Stimulated activated naive B cell treated with anti-CD40 and anti-IgM and Interleukin-4, amounts not matched to agents 10 μg/mL and 1 μg/mL and 100 μg/mL, for 72 hours (primary cell): ENCODE measurements at regions not wholly inside any gene's neighbourhood (a gene's known extent, or its start where the extent isn't known, plus 50 kb on each side); places are given as distances from the start of the nearest gene placed in this dataset.

Source experiments
- ATAC-seq, 2 donors: fragments of 150-1000 bp; cut with Tn5 transposase; replicated peaks; 2 replicates each; pipeline ENCODE4 v1.10.0; 2021; ENCODE audit warnings: moderate library complexity in 1 of 2
- DNase-seq: peaks from one replicate; pipeline ENCODE4 v3.0.0; 2021
- H3K27ac Mint-ChIP-seq: one replicate; pipeline ENCODE4 v1.8.0; 2022; ENCODE audit warnings: mild to moderate bottlenecking, mixed read lengths
- H3K27me3 Mint-ChIP-seq, 2 donors: one replicate each; pipeline ENCODE4 v1.8.0; 2022; ENCODE audit warnings: mixed read lengths in 2 of 2
- H3K36me3 Mint-ChIP-seq, 2 donors: one replicate each; pipeline ENCODE4 v1.8.0; 2022; ENCODE audit warnings: mixed read lengths in 2 of 2, mild to moderate bottlenecking in 1 of 2
- H3K4me1 Mint-ChIP-seq, 2 donors: one replicate each; pipeline ENCODE4 v1.8.0; 2022; ENCODE audit warnings: mixed read lengths in 2 of 2, mild to moderate bottlenecking in 1 of 2
- H3K4me3 Mint-ChIP-seq, 2 donors: one replicate each; pipeline ENCODE4 v1.8.0; 2022; ENCODE audit warnings: mild to moderate bottlenecking in 2 of 2, mixed read lengths in 2 of 2, moderate library complexity in 1 of 2
- H3K9me3 Mint-ChIP-seq, 2 donors: one replicate each; pipeline ENCODE4 v1.8.0; 2022; ENCODE audit warnings: mixed read lengths in 2 of 2, mild to moderate bottlenecking in 1 of 2

DNA sequence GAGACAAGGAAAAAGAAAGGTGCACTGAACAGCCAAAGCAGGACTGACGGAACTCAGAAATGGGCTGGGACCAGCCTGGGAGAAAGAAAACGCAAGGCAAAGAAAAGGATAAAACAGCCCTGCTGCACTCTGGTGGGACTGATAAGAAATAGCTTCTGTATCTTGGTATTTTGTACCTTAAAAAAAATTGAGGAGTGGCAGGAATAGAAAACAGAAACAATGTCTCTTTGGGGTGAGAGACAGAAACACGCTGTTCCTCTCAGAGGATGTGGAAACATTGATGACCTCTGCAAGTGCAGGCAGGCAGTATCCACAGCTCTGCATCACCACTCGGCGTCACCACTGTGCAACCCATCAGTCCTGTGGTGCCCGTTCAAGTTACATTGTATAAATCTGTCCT is 152.5 kb upstream of the SPRY1 start:
- H3K4me3 Mint-ChIP-seq = no peak overlapping the region
- H3K36me3 Mint-ChIP-seq = peaks cover 1 to 5% of the 10 kb centered on the region in 2 donors
- DNase-seq (no peak), ATAC-seq (peak; percentile 78 to 79)
- no peak overlapping the region for H3K27ac Mint-ChIP-seq
- H3K9me3 Mint-ChIP-seq = peaks cover 3 to 5% of the 10 kb centered on the region in 2 donors
- peaks cover 14 to 30% of the 10 kb centered on the region in 2 donors for H3K4me1 Mint-ChIP-seq
- H3K27me3 Mint-ChIP-seq = no peaks in the 10 kb centered on the region

DNA sequence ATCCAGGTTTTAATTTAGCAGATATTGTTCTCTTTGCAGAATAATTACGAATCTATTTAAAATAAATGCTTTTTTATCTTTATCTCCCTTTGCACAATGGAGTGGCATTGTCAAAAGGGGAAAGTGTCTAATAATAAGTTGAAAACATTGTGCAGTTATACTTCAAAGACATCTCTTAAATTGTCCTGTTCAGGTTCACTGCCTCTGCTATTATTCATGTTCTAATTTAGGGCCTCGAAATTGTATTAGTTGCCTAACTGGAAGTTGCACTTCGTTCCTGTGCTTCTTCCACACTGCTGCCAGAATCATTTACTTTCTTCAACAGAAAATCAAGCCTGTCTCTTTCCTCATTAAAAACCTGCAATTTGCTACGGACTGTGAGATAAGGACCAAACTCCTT is 150.5 kb upstream of the SPRY1 start:
- Mint-ChIP-seq H3K27me3 (no peaks in the 10 kb centered on the region), H3K9me3 (peaks cover 0 to 3% of the 10 kb centered on the region in 2 donors), H3K4me3 (no peak overlapping the region), H3K27ac (no peak overlapping the region), H3K4me1 (peaks cover 14 to 30% of the 10 kb centered on the region in 2 donors), H3K36me3 (peaks cover 1 to 5% of the 10 kb centered on the region in 2 donors)
- DNase-seq (no peak), ATAC-seq (peak; percentile 38 to 55)

DNA sequence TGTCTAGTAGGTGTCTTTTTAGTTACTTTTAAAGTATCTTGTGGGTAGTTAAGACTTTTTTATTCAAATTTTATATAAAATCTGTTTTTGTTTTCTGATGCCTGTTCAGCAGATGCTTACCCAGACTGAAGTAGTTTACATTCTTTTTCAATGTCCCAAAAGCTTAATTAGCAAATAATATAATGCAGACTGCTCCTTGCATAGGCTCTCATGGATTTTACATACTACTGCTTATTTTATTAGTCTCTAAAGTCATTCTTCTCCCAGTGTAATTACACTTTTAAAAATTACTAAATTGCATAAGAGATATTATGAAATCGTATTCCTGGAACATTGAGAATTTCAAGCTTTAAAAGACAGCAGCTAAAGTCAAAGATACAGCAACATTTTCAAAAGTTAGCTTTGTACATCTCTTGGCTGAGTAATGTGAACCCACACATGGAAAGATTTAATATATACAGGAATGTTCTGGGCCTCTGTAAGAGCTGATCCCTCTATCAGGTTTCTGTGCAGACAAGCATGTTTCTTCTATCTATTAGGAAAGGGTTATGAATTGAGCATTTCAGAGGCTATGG is 148.4 kb upstream of the SPRY1 start:
- peaks cover 14 to 30% of the 10 kb centered on the region in 2 donors for H3K4me1 Mint-ChIP-seq
- H3K4me3 Mint-ChIP-seq = no peak overlapping the region
- no peaks in the 10 kb centered on the region for H3K27me3 Mint-ChIP-seq
- no peaks in the 10 kb centered on the region for H3K9me3 Mint-ChIP-seq
- DNase-seq (no peak), ATAC-seq (no peak)
- H3K36me3 Mint-ChIP-seq = peaks cover 0 to 1% of the 10 kb centered on the region in 2 donors
- no peak overlapping the region for H3K27ac Mint-ChIP-seq

DNA sequence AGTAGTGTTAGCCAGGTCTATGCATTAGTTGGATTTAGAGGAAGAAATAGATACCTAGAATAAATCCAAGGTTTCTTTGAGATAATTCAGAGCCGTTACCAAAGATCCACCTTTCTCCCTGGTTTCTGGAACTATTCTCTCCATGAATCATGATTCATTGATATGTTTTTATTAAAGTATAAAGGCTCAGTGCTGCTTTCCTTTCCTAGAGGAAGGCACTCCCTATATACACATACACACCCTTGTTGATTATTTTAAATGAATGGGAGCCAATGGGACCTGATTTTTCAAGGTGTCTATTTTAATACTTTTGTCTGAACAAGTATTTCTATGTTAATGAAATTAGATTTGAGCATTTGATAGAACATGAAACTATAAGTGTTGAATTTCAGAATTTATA is 146.8 kb upstream of the SPRY1 start:
- ATAC-seq (no peak), DNase-seq (no peak)
- H3K4me3 Mint-ChIP-seq = no peak overlapping the region
- H3K9me3 Mint-ChIP-seq = no peaks in the 10 kb centered on the region
- H3K27ac Mint-ChIP-seq = no peak overlapping the region
- H3K4me1 Mint-ChIP-seq = peaks cover 7 to 18% of the 10 kb centered on the region in 2 donors
- no peaks in the 10 kb centered on the region for H3K27me3 Mint-ChIP-seq
- peaks cover 0 to 1% of the 10 kb centered on the region in 2 donors for H3K36me3 Mint-ChIP-seq

DNA sequence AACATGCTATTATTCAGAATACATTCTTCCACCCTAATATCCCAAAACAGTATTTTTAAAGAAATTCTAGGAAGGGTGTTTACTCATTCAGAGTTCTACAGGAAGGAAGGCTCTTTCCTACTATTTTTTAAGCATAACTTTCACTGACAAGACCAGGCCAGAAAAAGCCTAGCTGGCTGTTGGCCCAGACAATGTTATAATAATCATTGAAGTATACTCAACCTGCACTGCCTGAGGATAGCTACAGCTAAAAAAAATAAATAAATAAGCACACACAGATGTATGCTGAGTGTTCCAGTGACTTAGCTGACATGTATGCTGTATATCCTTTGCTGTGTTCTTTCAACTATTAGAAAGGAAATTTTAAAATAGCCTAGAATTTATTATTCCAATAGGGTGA is 145.8 kb upstream of the SPRY1 start:
- no peak overlapping the region for H3K4me3 Mint-ChIP-seq
- H3K27ac Mint-ChIP-seq = no peak overlapping the region
- DNase-seq (no peak), ATAC-seq (no peak)
- H3K27me3 Mint-ChIP-seq = no peaks in the 10 kb centered on the region
- H3K36me3 Mint-ChIP-seq = peaks cover under 1 to 1% of the 10 kb centered on the region in 2 donors
- no peaks in the 10 kb centered on the region for H3K9me3 Mint-ChIP-seq
- peaks cover 6 to 11% of the 10 kb centered on the region in 2 donors for H3K4me1 Mint-ChIP-seq

DNA sequence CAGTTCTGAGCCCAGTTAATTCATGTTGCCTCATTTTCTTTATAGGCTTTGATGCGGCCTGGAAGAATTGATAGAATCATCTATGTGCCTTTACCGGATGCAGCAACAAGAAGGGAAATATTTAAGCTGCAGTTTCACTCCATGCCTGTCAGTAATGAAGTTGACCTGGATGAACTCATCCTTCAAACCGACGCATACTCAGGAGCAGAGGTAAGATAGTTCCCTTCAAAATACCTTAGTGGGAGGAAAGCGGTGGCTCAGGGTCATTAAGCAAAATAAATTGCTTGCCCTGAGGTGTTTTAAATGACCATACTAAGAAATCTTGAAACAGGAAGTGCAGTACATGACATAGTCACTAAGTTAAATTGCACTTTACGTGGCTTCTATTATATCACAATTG is 140.6 kb upstream of the SPRY1 start:
- Mint-ChIP-seq H3K4me1 (peaks cover 19 to 27% of the 10 kb centered on the region in 2 donors), H3K9me3 (no peaks in the 10 kb centered on the region), H3K27me3 (no peaks in the 10 kb centered on the region), H3K4me3 (no peak overlapping the region), H3K27ac (no peak overlapping the region), H3K36me3 (peaks cover 10 to 16% of the 10 kb centered on the region in 2 donors)
- DNase-seq (no peak), ATAC-seq (no peak)

DNA sequence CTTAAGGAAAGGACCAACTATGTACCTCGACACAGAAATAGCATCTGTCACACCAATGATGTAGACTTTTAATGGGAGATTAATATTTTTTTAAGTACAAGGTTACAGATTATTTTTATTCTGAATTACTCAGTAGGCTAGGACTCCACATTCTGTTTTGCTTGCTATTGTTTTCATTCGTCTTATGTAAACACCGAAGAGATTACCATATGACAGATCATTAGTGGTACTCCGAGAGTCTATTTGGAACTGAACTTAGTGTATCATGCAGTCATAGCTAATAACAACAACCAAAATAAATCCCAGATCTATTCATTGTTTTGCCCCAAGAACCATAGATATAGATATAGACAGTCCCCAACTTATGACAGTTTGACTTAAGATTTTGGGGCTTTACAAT is 139.7 kb upstream of the SPRY1 start:
- ATAC-seq (no peak), DNase-seq (no peak)
- Mint-ChIP-seq H3K4me3 (no peak overlapping the region), H3K9me3 (no peaks in the 10 kb centered on the region), H3K27me3 (no peaks in the 10 kb centered on the region), H3K4me1 (peaks cover 20 to 27% of the 10 kb centered on the region in 2 donors), H3K27ac (no peak overlapping the region), H3K36me3 (peaks cover 13 to 24% of the 10 kb centered on the region in 2 donors)

DNA sequence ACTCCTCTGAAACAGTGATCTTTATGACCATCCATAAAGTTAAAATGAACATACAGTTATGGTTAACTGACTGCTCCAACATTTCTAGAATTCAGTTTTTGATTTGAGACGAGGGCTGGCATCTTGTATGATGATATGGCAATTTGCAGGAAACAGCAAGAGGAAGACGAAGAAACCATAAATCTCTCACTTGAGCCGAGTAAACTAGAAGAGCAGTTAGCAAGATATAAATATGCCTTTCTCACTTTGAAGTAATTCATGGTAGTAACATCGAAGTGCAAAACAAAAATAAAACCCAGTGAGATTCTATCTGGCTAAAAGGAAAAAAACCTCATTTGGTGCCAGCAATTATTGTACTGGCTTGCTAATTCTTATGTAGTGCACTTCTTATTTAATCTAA is 139.0 kb upstream of the SPRY1 start:
- ATAC-seq (no peak), DNase-seq (no peak)
- H3K4me1 Mint-ChIP-seq = peaks cover 20 to 27% of the 10 kb centered on the region in 2 donors
- no peaks in the 10 kb centered on the region for H3K27me3 Mint-ChIP-seq
- H3K27ac Mint-ChIP-seq = no peak overlapping the region
- H3K36me3 Mint-ChIP-seq = peaks cover 13 to 25% of the 10 kb centered on the region in 2 donors
- H3K9me3 Mint-ChIP-seq = no peaks in the 10 kb centered on the region
- H3K4me3 Mint-ChIP-seq = no peak overlapping the region

DNA sequence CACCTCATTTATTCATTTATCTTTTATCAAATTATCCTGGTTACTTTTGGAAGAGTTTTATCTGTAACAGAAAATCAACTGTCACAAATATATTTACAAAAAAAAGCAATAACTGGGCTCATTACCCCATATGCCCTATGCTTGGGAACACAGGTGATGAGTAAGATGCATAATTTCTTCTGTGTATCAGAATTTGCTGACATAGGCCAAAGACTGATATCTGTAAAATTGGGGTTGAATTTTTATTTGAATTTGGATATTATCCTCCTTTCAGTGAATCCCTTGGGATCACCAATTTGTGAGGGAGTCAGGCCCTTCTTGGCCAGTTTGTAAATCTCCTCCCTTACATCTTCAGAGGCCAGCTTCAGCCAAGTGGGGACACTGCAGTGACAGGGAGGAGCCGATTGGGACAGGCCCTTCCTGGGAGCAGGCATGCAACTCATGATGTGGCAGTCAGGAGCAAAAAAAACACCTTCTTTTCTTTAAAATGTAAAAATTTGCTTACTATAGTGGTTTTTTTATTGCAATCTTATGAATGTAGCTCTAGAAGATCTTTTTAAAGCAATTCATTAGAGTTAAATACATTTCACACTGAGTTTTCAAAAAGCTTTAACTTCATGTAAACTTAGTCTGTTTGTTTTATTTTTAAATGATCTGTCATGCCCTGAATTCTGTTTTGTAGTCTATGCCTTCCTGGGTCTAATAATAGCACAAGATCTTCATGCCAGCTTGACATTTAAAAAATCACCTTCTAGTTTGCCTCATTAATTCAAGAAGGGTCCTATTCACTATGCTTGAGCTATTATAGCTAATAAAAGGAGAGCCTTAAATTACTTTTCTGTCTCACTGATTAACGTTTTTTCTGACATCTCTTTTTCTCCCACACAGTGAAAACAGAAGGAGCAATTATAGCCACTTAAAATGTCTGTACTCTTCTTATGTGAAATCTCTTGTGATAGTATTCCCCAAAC is 136.6 kb upstream of the SPRY1 start:
- Mint-ChIP-seq H3K36me3 (peaks cover 13 to 38% of the 10 kb centered on the region in 2 donors), H3K4me3 (no peak overlapping the region), H3K9me3 (no peaks in the 10 kb centered on the region), H3K27me3 (no peaks in the 10 kb centered on the region), H3K4me1 (peaks cover 20 to 27% of the 10 kb centered on the region in 2 donors), H3K27ac (no peak overlapping the region)
- ATAC-seq (peak; percentile 58 to 61), DNase-seq (no peak)

DNA sequence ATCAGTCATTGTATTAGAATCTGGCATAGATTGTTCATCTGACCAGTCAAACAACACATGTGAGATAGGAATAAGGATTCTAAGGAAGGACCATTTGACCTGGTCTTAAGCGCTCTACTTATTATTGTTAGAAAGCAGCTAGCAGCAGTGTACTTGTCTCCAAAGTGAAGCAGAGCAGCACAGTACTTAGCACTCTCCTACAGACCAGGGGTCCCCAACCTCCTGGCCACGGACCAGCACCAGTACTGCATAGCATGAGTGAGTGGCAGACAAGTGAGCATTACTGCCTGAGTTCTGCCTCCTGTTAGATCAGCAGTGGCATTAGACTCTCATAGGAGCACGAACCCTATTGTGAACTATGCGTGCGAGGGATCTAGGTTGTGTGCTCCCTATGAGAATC is 135.9 kb upstream of the SPRY1 start:
- DNase-seq (no peak), ATAC-seq (no peak)
- Mint-ChIP-seq H3K36me3 (peaks cover 13 to 38% of the 10 kb centered on the region in 2 donors), H3K27ac (no peak overlapping the region), H3K27me3 (no peaks in the 10 kb centered on the region), H3K9me3 (no peaks in the 10 kb centered on the region), H3K4me3 (no peak overlapping the region), H3K4me1 (peaks cover 20 to 27% of the 10 kb centered on the region in 2 donors)

DNA sequence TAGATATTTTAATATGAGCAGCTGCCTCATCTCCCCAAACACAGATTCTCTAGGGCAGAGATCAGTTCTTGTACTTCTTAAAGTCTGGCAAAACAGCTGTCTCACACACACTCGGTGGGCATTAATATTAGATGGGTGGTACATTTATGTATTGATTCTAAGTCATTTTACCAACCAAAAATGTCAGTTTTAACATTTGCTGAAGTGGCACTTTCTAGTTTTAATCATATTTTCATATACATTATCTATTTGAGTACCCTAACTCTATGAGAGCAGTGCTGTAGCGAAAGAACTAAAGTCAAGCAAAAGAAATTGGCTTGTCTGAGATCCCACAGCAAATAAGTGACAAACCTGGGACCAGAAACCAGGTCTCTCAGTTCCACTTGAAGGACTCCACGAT is 134.5 kb upstream of the SPRY1 start:
- ATAC-seq (no peak), DNase-seq (no peak)
- no peaks in the 10 kb centered on the region for H3K27me3 Mint-ChIP-seq
- H3K4me1 Mint-ChIP-seq = peaks cover 20 to 27% of the 10 kb centered on the region in 2 donors
- H3K27ac Mint-ChIP-seq = no peak overlapping the region
- H3K9me3 Mint-ChIP-seq = no peaks in the 10 kb centered on the region
- H3K36me3 Mint-ChIP-seq = peaks cover 9 to 30% of the 10 kb centered on the region in 2 donors
- no peak overlapping the region for H3K4me3 Mint-ChIP-seq

DNA sequence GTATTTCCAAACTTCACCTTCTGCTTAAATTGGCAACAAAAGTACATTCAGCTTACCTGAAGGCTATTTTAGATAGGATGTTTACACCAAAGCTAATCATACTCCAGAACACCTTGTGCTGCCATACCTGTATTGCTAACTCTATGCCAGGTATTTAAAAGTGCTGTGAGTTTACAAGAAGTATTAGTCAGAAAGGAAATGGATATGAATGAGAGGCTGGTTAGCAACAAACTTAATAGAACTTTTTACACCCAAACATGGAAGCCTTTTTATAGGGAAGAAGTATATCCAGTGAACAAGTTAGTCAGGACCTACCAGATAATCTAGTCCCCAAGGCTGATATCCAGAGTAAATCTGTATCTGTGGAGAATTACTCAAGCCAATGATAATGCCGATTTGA is 131.2 kb upstream of the SPRY1 start:
- Mint-ChIP-seq H3K4me3 (no peak overlapping the region), H3K4me1 (peaks cover 3 to 4% of the 10 kb centered on the region in 2 donors), H3K9me3 (no peaks in the 10 kb centered on the region), H3K27me3 (no peaks in the 10 kb centered on the region), H3K27ac (no peak overlapping the region), H3K36me3 (peaks cover 6 to 29% of the 10 kb centered on the region in 2 donors)
- DNase-seq = no peak
- no peak for ATAC-seq

DNA sequence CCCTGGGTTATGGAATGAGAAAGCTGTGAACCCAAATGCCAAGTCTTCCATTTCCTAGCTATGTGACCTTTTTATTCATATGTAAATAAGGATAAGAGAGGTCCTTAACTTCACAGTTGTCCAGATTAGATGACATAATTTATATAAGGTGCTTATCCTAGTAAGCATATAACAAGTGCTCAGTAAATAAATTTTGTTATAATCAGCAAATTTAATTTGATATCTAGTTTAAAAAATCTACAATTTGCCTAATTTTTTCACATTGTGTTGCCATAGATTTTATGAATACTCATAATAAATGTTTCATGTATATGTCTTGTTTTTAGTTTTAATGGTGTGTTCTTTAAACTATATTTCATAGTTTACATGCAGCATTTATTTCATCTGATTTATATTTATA is 130.4 kb upstream of the SPRY1 start:
- peaks cover 0 to 23% of the 10 kb centered on the region in 2 donors for H3K36me3 Mint-ChIP-seq
- ATAC-seq (no peak), DNase-seq (no peak)
- no peaks in the 10 kb centered on the region for H3K9me3 Mint-ChIP-seq
- no peak overlapping the region for H3K4me3 Mint-ChIP-seq
- no peaks in the 10 kb centered on the region for H3K4me1 Mint-ChIP-seq
- H3K27me3 Mint-ChIP-seq = no peaks in the 10 kb centered on the region
- H3K27ac Mint-ChIP-seq = no peak overlapping the region

DNA sequence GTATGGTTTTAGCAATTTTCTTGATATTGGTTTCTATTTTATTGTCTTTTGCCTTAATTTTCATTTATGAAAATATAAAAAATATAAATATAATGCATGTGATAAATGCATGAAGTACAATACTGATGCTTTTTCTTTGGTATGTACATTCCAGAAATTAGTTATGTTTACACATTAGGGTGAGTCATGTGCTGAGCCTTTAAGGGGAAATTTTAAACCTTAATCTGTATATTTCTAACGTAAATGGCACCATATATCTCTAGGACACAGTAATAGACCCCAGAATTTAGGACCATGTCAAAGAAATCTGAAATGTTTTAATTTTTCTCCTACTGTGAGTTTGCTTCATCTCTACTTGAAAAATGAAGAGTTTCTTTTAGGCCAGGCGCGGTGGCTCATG is 117.8 kb upstream of the SPRY1 start:
- DNase-seq = no peak
- H3K36me3 Mint-ChIP-seq = peaks cover 13 to 25% of the 10 kb centered on the region in 2 donors
- H3K9me3 Mint-ChIP-seq = peaks cover 0 to 5% of the 10 kb centered on the region in 2 donors
- H3K4me1 Mint-ChIP-seq = peaks cover 0 to 2% of the 10 kb centered on the region in 2 donors
- no peaks in the 10 kb centered on the region for H3K27me3 Mint-ChIP-seq
- H3K27ac Mint-ChIP-seq = no peak overlapping the region
- no peak for ATAC-seq
- no peak overlapping the region for H3K4me3 Mint-ChIP-seq
